Stomach (tissue), 4 donors: ENCODE measurements at regions not wholly inside any gene's neighbourhood (a gene's known extent, or its start where the extent isn't known, plus 50 kb on each side); places are given as distances from the start of the nearest gene placed in this dataset.

Source experiments
- CTCF ChIP-seq, 7 experiments: fragments of 450-650 bp in 4 of 7; fragments of 200-600 bp in 3 of 7; sonication (generic) in 3 of 7; IDR thresholded peaks; one replicate each; pipeline ENCODE4 v1.5.1; 2016 to 2019; ENCODE audit warnings: antibody characterized with exemption in 7 of 7, control low read depth in 2 of 7, mild to moderate bottlenecking in 1 of 7
- EP300 ChIP-seq: sonication (generic); formaldehyde crosslinking; IDR thresholded peaks from one replicate; pipeline ENCODE4 v1.6.1; 2017; ENCODE audit warnings: antibody characterized with exemption
- POLR2A ChIP-seq, 4 donors: fragments of 450-650 bp; IDR thresholded peaks; one replicate each; pipeline ENCODE4 v1.6.1; 2016; ENCODE audit warnings: antibody characterized with exemption in 4 of 4, control low read depth in 2 of 4, mild to moderate bottlenecking in 1 of 4, moderate library complexity in 1 of 4

GRCh38 chr1:166594646-166595045, 244.6 kb upstream of the POGK start:
- TF ChIP-seq CTCF (IDR thresholded peaks at IDR 0.05) (no peak), POLR2A (IDR thresholded peaks at IDR 0.05) (no peak), EP300 (no peak)
